GM19035 (cell line): ENCODE measurements at regions not wholly inside any gene's neighbourhood (a gene's known extent, or its start where the extent isn't known, plus 50 kb on each side); places are given as distances from the start of the nearest gene placed in this dataset.

Experiments
- ATAC-seq: cut with Tn5 transposase; IDR thresholded peaks from one replicate; pipeline ENCODE4 v1.9.1; 2021; ENCODE audit not compliant: unreplicated experiment

- no peak for ATAC-seq
Observed at GRCh38 chr11:8340296-8340695, 76.6 kb upstream of the LMO1 start.

GRCh38 chr11:8339592-8340022 is 75.9 kb upstream of the LMO1 start:
- no peak for ATAC-seq

DNA sequence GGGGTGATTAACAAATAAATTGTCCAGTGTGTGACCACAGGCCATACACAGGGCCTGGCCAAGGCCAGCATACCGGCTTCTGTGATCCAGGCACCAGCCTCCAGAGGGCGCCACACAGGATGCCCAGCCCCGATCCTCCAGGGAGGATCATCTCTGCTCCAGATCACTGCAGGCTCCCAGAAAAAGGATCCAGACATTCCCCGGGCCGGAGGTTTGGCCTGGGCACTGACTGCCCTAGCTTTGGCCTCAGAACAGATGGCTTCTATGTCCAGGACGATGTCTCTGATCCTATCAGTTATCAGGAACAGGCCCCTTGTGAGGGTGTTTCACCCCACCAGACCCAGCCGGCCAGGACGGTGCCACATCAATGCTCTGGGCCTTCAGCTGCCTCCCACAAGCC is 74.5 kb upstream of the LMO1 start:
- ATAC-seq = peak; percentile 63

DNA sequence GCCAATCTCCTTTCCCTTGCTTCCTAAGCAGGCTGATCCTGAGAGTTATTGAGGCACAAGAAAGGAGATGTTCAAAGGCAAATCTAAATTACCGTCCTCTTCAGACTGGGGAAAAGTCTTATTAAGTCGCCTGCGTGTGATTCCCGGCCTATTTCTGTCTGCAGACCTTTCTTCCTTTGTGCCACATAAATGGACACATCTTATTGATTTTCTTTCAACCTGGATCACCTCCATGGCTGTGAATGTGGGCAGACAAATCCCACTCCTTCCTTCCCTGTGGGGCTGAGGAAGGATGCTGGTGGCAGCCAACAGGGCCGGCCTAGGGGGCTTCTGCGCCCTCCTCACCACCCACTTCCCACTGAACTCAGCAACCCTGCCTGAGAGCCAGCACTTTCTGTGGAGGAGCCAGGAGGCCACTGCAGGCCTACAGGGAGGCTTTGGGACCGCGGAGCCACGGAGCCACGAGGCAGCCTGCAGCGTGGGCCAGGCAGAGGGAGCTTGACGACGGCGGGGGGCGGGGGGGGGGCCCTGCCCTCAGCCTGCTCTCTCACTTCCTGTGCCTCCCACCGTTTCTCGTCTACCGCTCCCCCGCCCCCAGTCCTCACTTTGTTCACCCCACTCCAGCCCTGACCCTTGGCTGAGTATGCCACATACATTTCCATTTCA is 73.6 kb upstream of the LMO1 start:
- no peak for ATAC-seq

DNA sequence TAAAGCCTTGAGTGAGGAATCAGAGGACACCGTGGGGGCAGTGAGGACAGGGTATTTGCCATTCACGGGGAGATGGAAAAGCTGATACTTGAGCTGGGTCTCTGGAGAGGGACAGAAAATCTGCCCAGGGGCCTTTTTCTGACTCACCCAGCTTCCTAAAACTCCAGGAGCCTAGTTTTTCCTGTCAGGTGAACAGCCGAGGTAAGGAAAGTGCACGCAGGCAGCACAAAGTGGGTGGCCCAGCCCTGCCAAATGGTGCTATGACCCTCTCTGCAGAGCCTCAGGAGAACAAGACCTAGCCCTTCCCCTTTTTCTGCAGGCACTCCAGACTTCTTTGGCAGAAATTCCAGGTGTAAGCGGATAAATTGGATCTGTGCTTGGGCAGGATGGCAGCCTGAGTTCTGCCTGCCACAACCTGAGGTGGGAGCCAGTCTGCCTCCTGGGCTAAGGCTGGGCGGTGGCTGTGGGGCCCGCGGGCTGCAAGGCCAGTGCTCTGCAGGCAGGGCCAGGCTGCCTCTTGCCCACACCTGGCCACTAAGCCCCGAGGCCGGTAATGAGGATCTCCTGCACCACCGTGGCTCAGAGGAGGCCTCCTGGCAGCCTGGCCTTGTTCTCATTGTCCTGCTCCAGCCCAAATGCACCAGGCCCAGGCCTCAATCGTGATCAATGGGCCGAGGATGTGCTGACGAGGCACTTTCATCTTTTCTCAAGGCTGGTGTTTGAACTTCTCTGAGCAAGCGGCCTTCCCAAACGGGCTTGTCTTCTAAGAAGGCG is 72.9 kb upstream of the LMO1 start:
- ATAC-seq = no peak

GRCh38 chr11:8335683-8336082 is 72.0 kb upstream of the LMO1 start:
- ATAC-seq = no peak

GRCh38 chr11:8335186-8335585 is 71.5 kb upstream of the LMO1 start:
- no peak for ATAC-seq

DNA sequence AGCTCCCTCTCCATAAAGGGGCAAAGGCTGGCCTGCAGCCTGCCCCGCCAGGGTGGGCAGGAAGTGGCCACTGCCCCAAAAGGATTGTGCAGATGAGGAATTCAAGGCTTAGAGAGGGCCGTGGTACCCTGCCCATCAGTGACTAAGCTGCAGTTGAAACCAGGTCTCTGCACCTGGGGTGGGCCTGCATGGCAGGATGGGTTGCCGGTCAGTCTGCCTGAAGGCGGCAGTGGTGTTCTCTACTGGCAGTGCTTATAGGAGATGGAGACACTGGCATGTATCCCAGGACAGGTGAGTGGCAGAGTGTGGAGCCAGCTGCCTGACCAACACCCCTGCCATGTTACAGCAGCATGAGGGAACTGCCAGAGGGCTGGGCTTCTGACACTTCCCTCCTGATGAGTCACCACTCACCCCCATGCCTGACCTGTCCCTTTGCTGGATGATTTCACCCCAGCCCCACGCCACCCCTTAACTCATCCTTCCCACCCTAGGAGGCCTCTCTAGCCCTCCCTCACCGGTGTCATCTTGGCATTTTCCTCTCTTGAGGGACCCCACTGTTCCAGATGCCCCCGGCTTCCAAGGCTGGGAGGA is 70.2 kb upstream of the LMO1 start:
- no peak for ATAC-seq

- no peak for ATAC-seq
Observed at GRCh38 chr11:8333376-8333775, 69.7 kb upstream of the LMO1 start.

DNA sequence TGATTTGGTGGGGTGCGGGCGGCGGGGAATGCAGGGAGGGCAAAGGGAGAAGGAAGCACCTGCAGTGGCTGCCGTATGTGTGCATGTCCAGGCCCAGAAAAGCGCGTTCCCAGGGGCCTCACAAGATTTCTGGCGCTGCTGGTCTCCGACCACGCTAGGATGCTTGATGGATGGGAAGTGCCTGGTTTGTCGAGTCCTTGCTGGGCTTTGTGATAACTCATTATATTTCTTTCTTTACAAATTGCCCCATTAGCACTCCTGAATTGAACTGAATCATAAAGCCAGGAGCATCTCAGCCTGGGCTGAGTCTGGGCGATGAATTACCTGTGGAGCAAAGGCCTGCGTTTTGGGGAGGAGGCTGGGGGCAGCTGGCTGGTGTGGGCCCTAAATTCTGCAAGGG is 69.2 kb upstream of the LMO1 start:
- ATAC-seq = no peak

GRCh38 chr11:8332196-8332595 is 68.5 kb upstream of the LMO1 start:
- ATAC-seq = no peak

DNA sequence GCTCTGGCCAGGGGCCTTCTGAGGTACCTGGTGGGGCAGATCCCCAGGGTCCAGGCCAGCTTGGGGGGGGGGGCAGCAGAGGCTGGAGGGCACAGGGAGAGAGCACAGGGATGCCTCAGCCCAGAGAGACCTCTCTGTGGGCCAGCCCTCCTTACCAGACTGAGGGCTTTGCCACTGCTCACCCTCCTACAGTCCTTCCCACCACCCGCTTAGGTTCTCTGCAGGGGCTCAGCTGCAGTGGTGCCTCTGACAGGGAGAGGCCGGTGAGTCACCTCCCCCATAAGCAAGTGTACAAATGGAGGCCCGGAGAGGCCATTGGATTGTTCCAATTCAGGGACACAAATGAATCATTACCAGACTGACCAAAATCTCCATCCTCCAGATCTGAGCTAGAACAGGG is 68.1 kb upstream of the LMO1 start:
- no peak for ATAC-seq

DNA sequence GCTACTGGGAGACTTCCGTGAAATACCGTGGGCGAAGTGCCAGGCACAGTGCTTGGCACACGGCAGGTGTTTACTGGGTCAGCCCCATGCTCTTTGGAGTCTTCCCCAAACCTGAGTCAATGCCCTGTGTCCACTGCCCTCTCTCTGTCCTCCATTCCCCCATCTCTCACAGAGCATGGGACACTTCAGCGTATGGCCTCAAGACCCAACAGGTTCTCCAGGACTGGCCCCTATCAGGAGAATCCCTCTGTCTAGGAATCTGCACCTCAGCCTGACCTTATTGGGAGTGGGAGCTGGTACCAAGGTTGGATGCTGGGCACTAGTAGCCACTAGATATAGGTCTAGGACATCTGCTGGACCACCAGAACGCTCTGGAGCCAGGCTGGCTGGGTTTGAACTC is 67.2 kb upstream of the LMO1 start:
- no peak for ATAC-seq

- ATAC-seq = no peak
Observed at GRCh38 chr11:8330404-8330803, 66.7 kb upstream of the LMO1 start.

- ATAC-seq = no peak
Observed at GRCh38 chr11:8329847-8330361, 66.2 kb upstream of the LMO1 start.

DNA sequence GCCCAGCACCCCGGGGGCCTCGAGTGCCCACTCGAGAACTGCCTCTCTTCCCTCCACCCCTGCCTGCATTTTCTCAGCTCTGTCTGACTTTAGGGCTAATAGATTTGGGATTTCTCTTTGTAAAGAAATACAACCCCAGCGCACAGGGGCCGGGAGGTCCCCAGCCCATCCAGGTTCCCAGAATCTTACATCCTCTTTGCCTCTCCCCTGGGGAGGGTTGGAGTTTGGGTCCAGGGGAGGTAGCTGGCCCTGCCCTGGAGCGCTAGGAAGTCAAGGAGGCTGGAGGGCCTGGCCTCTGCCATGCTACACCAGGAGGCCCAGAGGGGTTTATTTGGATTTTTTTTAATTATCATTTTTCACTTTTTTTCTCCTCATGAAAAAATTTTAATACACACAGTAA is 65.7 kb upstream of the LMO1 start:
- no peak for ATAC-seq

DNA sequence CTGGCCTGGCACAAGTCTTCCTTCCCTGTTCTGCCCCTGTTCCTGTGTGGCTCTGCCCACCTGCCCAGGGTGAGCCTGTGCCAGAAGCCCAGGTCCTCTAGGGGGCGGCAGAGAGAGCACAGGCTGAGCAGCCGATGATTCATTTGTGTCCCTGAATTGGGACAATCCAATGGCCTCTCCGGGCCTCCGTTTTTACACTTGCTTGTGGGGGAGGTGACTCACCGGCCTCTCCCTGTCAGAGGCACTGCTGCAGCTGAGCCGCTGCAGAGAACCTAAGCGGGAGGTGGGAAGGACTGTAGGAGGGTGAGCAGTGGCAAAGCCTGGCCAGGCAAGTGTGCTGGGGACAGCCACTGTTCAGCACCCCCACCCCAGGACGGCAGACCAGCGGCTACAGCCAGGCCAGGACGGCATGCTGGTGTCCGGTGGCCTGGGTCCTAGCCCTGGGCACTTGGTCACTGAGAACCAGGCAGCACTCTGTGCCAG is 65.2 kb upstream of the LMO1 start:
- ATAC-seq = peak; percentile 67

GRCh38 chr11:8328231-8328794 is 64.6 kb upstream of the LMO1 start:
- ATAC-seq = no peak

- peak; percentile 80 for ATAC-seq
Observed at GRCh38 chr11:8327761-8328192, 64.1 kb upstream of the LMO1 start.

GRCh38 chr11:8326337-8326736 is 62.7 kb upstream of the LMO1 start:
- no peak for ATAC-seq

DNA sequence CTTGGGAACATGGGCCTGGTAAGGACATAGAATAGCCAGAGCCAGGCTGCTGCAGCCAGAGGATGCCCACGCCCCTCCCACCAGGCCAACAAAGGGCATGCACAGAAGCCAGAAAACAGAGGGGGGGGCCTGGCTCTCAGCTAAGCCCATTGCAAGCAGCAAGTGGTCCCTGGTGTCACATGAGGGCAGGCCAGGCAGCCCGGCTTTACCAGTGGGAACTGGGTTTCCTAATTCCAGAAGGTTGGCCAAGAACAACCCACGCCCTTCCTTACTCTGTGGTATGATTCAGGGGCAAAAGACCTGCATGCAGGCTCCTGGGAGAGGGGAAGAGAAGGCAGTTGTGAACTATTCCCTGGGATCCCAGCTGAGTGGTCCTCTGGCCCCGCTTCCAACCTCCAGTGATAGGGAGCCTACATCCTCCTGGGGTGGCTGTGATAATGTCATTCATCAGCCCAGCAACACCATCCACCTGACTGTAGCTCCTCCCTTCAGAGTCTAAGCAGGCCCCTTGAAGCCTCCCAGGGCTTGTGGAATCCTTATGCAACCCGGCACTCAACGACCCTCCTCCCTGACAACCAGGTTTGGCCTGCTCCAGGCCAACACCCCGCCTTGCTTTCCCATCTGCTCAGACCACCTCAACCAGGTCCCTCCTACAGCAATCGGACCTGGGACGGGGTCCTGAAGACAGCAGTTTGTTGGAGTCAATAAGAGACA is 62.1 kb upstream of the LMO1 start:
- no peak for ATAC-seq
